ENCODE measurements at regions not wholly inside any gene's neighbourhood (a gene's known extent, or its start where the extent isn't known, plus 50 kb on each side); places are given as distances from the start of the nearest gene placed in this dataset.

- no peak for DNase-seq
- H3K27ac ChIP-seq (ENCODE audit: insufficient read depth in 1 of 2, low read depth in 1 of 2, low read length in 2 of 2, poor library complexity in 1 of 2, severe bottlenecking in 2 of 2): no peak overlapping the region
- H3K4me1 ChIP-seq (ENCODE audit: control extremely low read depth in 1 of 4, control insufficient read depth in 4 of 4, insufficient read depth in 4 of 4, low read length in 3 of 4): no peaks in the 10 kb centered on the region
- H3K27me3 ChIP-seq (replicated peaks in 2 of 5; ENCODE audit: control insufficient read depth in 4 of 5, insufficient read depth in 5 of 5, low read length in 4 of 5): no peaks in the 10 kb centered on the region
- ChIA-PET POLR2A (no interaction called here), CTCF (no interaction called here)
- H3K9me3 ChIP-seq (ENCODE audit: control extremely low read depth in 1 of 5, control insufficient read depth in 4 of 5, insufficient read depth in 2 of 5, low read depth in 1 of 5, low read length in 4 of 5): no peaks in the 10 kb centered on the region
- 100% methylated on average over 1 of the region's 1 CpG for WGBS (ENCODE audit: insufficient coverage)
- H3K4me3 ChIP-seq (ENCODE audit: control insufficient read depth in 1 of 7, extremely low read depth in 1 of 7, insufficient read depth in 4 of 7, low read depth in 2 of 7, low read length in 6 of 7): no peak overlapping the region
- H3K36me3 ChIP-seq (ENCODE audit: control insufficient read depth in 4 of 4, insufficient read depth in 4 of 4, low read length in 3 of 4): no peaks in the 10 kb centered on the region
Measured at GRCh38 chr18:40066368-40066767, 1888.7 kb upstream of the PIK3C3 start.

GRCh38 chr18:40063488-40063887, 1891.5 kb upstream of the PIK3C3 start:
- DNase-seq: no peak
- Histone ChIP-seq H3K27ac (ENCODE audit: insufficient read depth in 1 of 2, low read depth in 1 of 2, low read length in 2 of 2, poor library complexity in 1 of 2, severe bottlenecking in 2 of 2) (no peak overlapping the region), H3K27me3 (replicated peaks in 2 of 5; ENCODE audit: control insufficient read depth in 4 of 5, insufficient read depth in 5 of 5, low read length in 4 of 5) (no peaks in the 10 kb centered on the region), H3K4me3 (ENCODE audit: control insufficient read depth in 1 of 7, extremely low read depth in 1 of 7, insufficient read depth in 4 of 7, low read depth in 2 of 7, low read length in 6 of 7) (no peak overlapping the region), H3K4me1 (ENCODE audit: control extremely low read depth in 1 of 4, control insufficient read depth in 4 of 4, insufficient read depth in 4 of 4, low read length in 3 of 4) (peaks cover 0 to 10% (median 0%) of the 10 kb centered on the region in 4 experiments), H3K36me3 (ENCODE audit: control insufficient read depth in 4 of 4, insufficient read depth in 4 of 4, low read length in 3 of 4) (no peaks in the 10 kb centered on the region), H3K9me3 (ENCODE audit: control extremely low read depth in 1 of 5, control insufficient read depth in 4 of 5, insufficient read depth in 2 of 5, low read depth in 1 of 5, low read length in 4 of 5) (no peaks in the 10 kb centered on the region)
- ChIA-PET CTCF (no interaction called here), POLR2A (no interaction called here)

- H3K36me3 ChIP-seq (ENCODE audit: control insufficient read depth in 4 of 4, insufficient read depth in 4 of 4, low read length in 3 of 4): no peaks in the 10 kb centered on the region
- H3K27me3 ChIP-seq (replicated peaks in 2 of 5; ENCODE audit: control insufficient read depth in 4 of 5, insufficient read depth in 5 of 5, low read length in 4 of 5): no peaks in the 10 kb centered on the region
- H3K4me3 ChIP-seq (ENCODE audit: control insufficient read depth in 1 of 7, extremely low read depth in 1 of 7, insufficient read depth in 4 of 7, low read depth in 2 of 7, low read length in 6 of 7): no peak overlapping the region
- no peaks in the 10 kb centered on the region for H3K9me3 ChIP-seq (ENCODE audit: control extremely low read depth in 1 of 5, control insufficient read depth in 4 of 5, insufficient read depth in 2 of 5, low read depth in 1 of 5, low read length in 4 of 5)
- no peak overlapping the region for H3K27ac ChIP-seq (ENCODE audit: insufficient read depth in 1 of 2, low read depth in 1 of 2, low read length in 2 of 2, poor library complexity in 1 of 2, severe bottlenecking in 2 of 2)
- H3K4me1 ChIP-seq (ENCODE audit: control extremely low read depth in 1 of 4, control insufficient read depth in 4 of 4, insufficient read depth in 4 of 4, low read length in 3 of 4): peaks cover 0 to 10% (median 0%) of the 10 kb centered on the region in 4 experiments
- CTCF ChIA-PET: no interaction called here
- no peak for DNase-seq
- WGBS (ENCODE audit: insufficient coverage): 95% methylated on average over 2 of the region's 2 CpGs
- POLR2A ChIA-PET: no interaction called here
Measured at GRCh38 chr18:40061086-40061485, 1893.9 kb upstream of the PIK3C3 start.

- Histone ChIP-seq H3K36me3 (ENCODE audit: control insufficient read depth in 4 of 4, insufficient read depth in 4 of 4, low read length in 3 of 4) (no peaks in the 10 kb centered on the region), H3K9me3 (ENCODE audit: control extremely low read depth in 1 of 5, control insufficient read depth in 4 of 5, insufficient read depth in 2 of 5, low read depth in 1 of 5, low read length in 4 of 5) (no peaks in the 10 kb centered on the region), H3K27me3 (replicated peaks in 2 of 5; ENCODE audit: control insufficient read depth in 4 of 5, insufficient read depth in 5 of 5, low read length in 4 of 5) (no peaks in the 10 kb centered on the region), H3K4me3 (ENCODE audit: control insufficient read depth in 1 of 7, extremely low read depth in 1 of 7, insufficient read depth in 4 of 7, low read depth in 2 of 7, low read length in 6 of 7) (no peak overlapping the region), H3K27ac (ENCODE audit: insufficient read depth in 1 of 2, low read depth in 1 of 2, low read length in 2 of 2, poor library complexity in 1 of 2, severe bottlenecking in 2 of 2) (no peak overlapping the region), H3K4me1 (ENCODE audit: control extremely low read depth in 1 of 4, control insufficient read depth in 4 of 4, insufficient read depth in 4 of 4, low read length in 3 of 4) (peaks cover 0 to 10% (median 0%) of the 10 kb centered on the region in 4 experiments)
- POLR2A ChIA-PET: no interaction called here
- no peak for DNase-seq
- 86% methylated on average over 1 of the region's 1 CpG for WGBS (ENCODE audit: insufficient coverage)
- CTCF ChIA-PET: no interaction called here
Measured at GRCh38 chr18:40060562-40060961, 1894.5 kb upstream of the PIK3C3 start.

- Histone ChIP-seq H3K4me1 (ENCODE audit: control extremely low read depth in 1 of 4, control insufficient read depth in 4 of 4, insufficient read depth in 4 of 4, low read length in 3 of 4) (peaks cover 0 to 10% (median 0%) of the 10 kb centered on the region in 4 experiments), H3K4me3 (ENCODE audit: control insufficient read depth in 1 of 7, extremely low read depth in 1 of 7, insufficient read depth in 4 of 7, low read depth in 2 of 7, low read length in 6 of 7) (no peak overlapping the region), H3K9me3 (ENCODE audit: control extremely low read depth in 1 of 5, control insufficient read depth in 4 of 5, insufficient read depth in 2 of 5, low read depth in 1 of 5, low read length in 4 of 5) (peaks cover 0 to 1% (median 0%) of the 10 kb centered on the region in 5 experiments), H3K36me3 (ENCODE audit: control insufficient read depth in 4 of 4, insufficient read depth in 4 of 4, low read length in 3 of 4) (no peaks in the 10 kb centered on the region), H3K27me3 (replicated peaks in 2 of 5; ENCODE audit: control insufficient read depth in 4 of 5, insufficient read depth in 5 of 5, low read length in 4 of 5) (no peaks in the 10 kb centered on the region), H3K27ac (ENCODE audit: insufficient read depth in 1 of 2, low read depth in 1 of 2, low read length in 2 of 2, poor library complexity in 1 of 2, severe bottlenecking in 2 of 2) (no peak overlapping the region)
- CTCF ChIA-PET: no interaction called here
- POLR2A ChIA-PET: interaction anchor here (0.5 kb wide), 1 partner anchor 15 kb away, joined by 4 read pairs; no protein-coding TSS in a partner anchor
- WGBS (ENCODE audit: insufficient coverage): 100% methylated on average over 1 of the region's 3 CpGs
- no peak for DNase-seq
Measured at GRCh38 chr18:40058811-40059570, 1896.0 kb upstream of the PIK3C3 start.

- 79% methylated on average over 2 of the region's 2 CpGs for WGBS (ENCODE audit: insufficient coverage)
- no peaks in the 10 kb centered on the region for H3K36me3 ChIP-seq (ENCODE audit: control insufficient read depth in 4 of 4, insufficient read depth in 4 of 4, low read length in 3 of 4)
- POLR2A ChIA-PET: no interaction called here
- CTCF ChIA-PET: no interaction called here
- peaks cover 0 to 10% (median 0%) of the 10 kb centered on the region in 4 experiments for H3K4me1 ChIP-seq (ENCODE audit: control extremely low read depth in 1 of 4, control insufficient read depth in 4 of 4, insufficient read depth in 4 of 4, low read length in 3 of 4)
- H3K9me3 ChIP-seq (ENCODE audit: control extremely low read depth in 1 of 5, control insufficient read depth in 4 of 5, insufficient read depth in 2 of 5, low read depth in 1 of 5, low read length in 4 of 5): peaks cover 0 to 1% (median 0%) of the 10 kb centered on the region in 5 experiments
- no peak overlapping the region for H3K4me3 ChIP-seq (ENCODE audit: control insufficient read depth in 1 of 7, extremely low read depth in 1 of 7, insufficient read depth in 4 of 7, low read depth in 2 of 7, low read length in 6 of 7)
- no peak for DNase-seq
- no peak overlapping the region for H3K27ac ChIP-seq (ENCODE audit: insufficient read depth in 1 of 2, low read depth in 1 of 2, low read length in 2 of 2, poor library complexity in 1 of 2, severe bottlenecking in 2 of 2)
- H3K27me3 ChIP-seq (replicated peaks in 2 of 5; ENCODE audit: control insufficient read depth in 4 of 5, insufficient read depth in 5 of 5, low read length in 4 of 5): no peaks in the 10 kb centered on the region
Measured at GRCh38 chr18:40056079-40056692, 1898.8 kb upstream of the PIK3C3 start.

GRCh38 chr18:40055262-40055661, 1899.8 kb upstream of the PIK3C3 start:
- ChIA-PET CTCF (no interaction called here), POLR2A (no interaction called here)
- 100% methylated on average over 5 of the region's 5 CpGs for WGBS (ENCODE audit: insufficient coverage)

More at GRCh38 chr18:40055262-40055661, 1899.8 kb upstream of the PIK3C3 start:
- peaks cover 0 to 10% (median 0%) of the 10 kb centered on the region in 4 experiments for H3K4me1 ChIP-seq (ENCODE audit: control extremely low read depth in 1 of 4, control insufficient read depth in 4 of 4, insufficient read depth in 4 of 4, low read length in 3 of 4)
- H3K36me3 ChIP-seq (ENCODE audit: control insufficient read depth in 4 of 4, insufficient read depth in 4 of 4, low read length in 3 of 4): no peaks in the 10 kb centered on the region
- H3K4me3 ChIP-seq (ENCODE audit: control insufficient read depth in 1 of 7, extremely low read depth in 1 of 7, insufficient read depth in 4 of 7, low read depth in 2 of 7, low read length in 6 of 7): no peak overlapping the region
- H3K27ac ChIP-seq (ENCODE audit: insufficient read depth in 1 of 2, low read depth in 1 of 2, low read length in 2 of 2, poor library complexity in 1 of 2, severe bottlenecking in 2 of 2): no peak overlapping the region
- no peak for DNase-seq
- H3K9me3 ChIP-seq (ENCODE audit: control extremely low read depth in 1 of 5, control insufficient read depth in 4 of 5, insufficient read depth in 2 of 5, low read depth in 1 of 5, low read length in 4 of 5): peaks cover 0 to 1% (median 0%) of the 10 kb centered on the region in 5 experiments
- H3K27me3 ChIP-seq (replicated peaks in 2 of 5; ENCODE audit: control insufficient read depth in 4 of 5, insufficient read depth in 5 of 5, low read length in 4 of 5): no peaks in the 10 kb centered on the region
